ENCODE measurements at regions not wholly inside any gene's neighbourhood (a gene's known extent, or its start where the extent isn't known, plus 50 kb on each side); places are given as distances from the start of the nearest gene placed in this dataset.

GRCh38 chr3:64808061-64808460 lies 120.3 kb upstream of the ADAMTS9 start:
- Histone ChIP-seq H3K9me3 (no peaks in the 10 kb centered on the region), H3K27ac (replicated peaks in 1 of 4) (no peak overlapping the region), H3K27me3 (no peaks in the 10 kb centered on the region), H3K36me3 (peaks cover 0 to 28% (median 0%) of the 10 kb centered on the region in 4 donors), H3K4me3 (no peak overlapping the region), H3K4me1 (peaks cover 0 to 29% (median 20%) of the 10 kb centered on the region in 4 donors)
- no peak for TF ChIP-seq EP300 (IDR thresholded peaks at IDR 0.05)
- TF ChIP-seq POLR2A (IDR thresholded peaks at IDR 0.05; ENCODE audit: low read depth), result no peak
- no peak for TF ChIP-seq POLR2AphosphoS5 (IDR thresholded peaks at IDR 0.05)
- no peak for TF ChIP-seq CTCF (IDR thresholded peaks at IDR 0.05)
- peak; percentile 77 for DNase-seq (ENCODE audit: extremely low spot score)
- intact Hi-C loops (cut with DNase I), result no loop called here

- Histone ChIP-seq H3K4me3 (no peak overlapping the region), H3K27me3 (no peaks in the 10 kb centered on the region), H3K36me3 (peaks cover 0 to 32% (median 0%) of the 10 kb centered on the region in 4 donors), H3K27ac (replicated peaks in 1 of 4) (peak overlapping the region in 1 of 4 donors; percentile 57), H3K4me1 (peaks cover 0 to 28% (median 20%) of the 10 kb centered on the region in 4 donors), H3K9me3 (no peaks in the 10 kb centered on the region)
- WGBS, result 80% methylated on average over 6 of the region's 6 CpGs
- intact Hi-C loops (cut with DNase I), result no loop called here
- DNase-seq (ENCODE audit: extremely low spot score), result no peak
- TF ChIP-seq POLR2AphosphoS5 (IDR thresholded peaks at IDR 0.05) (no peak), POLR2A (IDR thresholded peaks at IDR 0.05; ENCODE audit: low read depth) (no peak), CTCF (IDR thresholded peaks at IDR 0.05) (no peak), EP300 (IDR thresholded peaks at IDR 0.05) (no peak)
Measured at GRCh38 chr3:64806668-64807605, 119.1 kb upstream of the ADAMTS9 start.

DNA sequence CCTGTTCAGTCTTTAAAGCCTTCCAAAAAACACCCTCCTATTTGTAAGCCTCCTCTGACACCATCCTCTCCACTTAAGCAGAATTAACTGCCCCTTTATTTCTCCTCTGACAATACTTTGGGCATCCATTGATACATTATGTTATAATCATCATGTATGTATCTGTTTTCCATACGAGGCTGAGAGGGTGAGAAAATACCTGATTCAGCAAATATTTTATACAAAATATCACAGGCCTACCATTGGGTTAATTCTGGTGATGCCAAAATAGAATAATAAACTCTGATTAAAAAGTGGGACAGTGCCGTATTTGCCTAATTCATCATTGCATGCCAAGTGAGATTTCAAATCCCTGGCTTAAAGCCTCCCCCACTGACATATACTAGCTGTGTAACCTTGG lies 118.2 kb upstream of the ADAMTS9 start:
- peaks cover 0 to 28% (median 20%) of the 10 kb centered on the region in 4 donors for H3K4me1 ChIP-seq
- no peaks in the 10 kb centered on the region for H3K9me3 ChIP-seq
- no peak overlapping the region for H3K4me3 ChIP-seq
- WGBS, result 58% methylated on average over 2 of the region's 2 CpGs
- TF ChIP-seq EP300 (IDR thresholded peaks at IDR 0.05) (no peak), POLR2A (IDR thresholded peaks at IDR 0.05; ENCODE audit: low read depth) (no peak), CTCF (IDR thresholded peaks at IDR 0.05) (no peak), POLR2AphosphoS5 (IDR thresholded peaks at IDR 0.05) (no peak)
- H3K36me3 ChIP-seq, result peaks cover 0 to 38% (median 0%) of the 10 kb centered on the region in 4 donors
- no peak for DNase-seq (ENCODE audit: extremely low spot score)
- intact Hi-C loops (cut with DNase I), result no loop called here
- no peaks in the 10 kb centered on the region for H3K27me3 ChIP-seq
- H3K27ac ChIP-seq (replicated peaks in 1 of 4), result peak overlapping the region in 1 of 4 donors; percentile 57

- Histone ChIP-seq H3K27ac (replicated peaks in 1 of 4) (peak overlapping the region in 1 of 4 donors; percentile 57), H3K4me3 (no peak overlapping the region), H3K4me1 (peaks cover 0 to 28% (median 20%) of the 10 kb centered on the region in 4 donors), H3K27me3 (no peaks in the 10 kb centered on the region), H3K36me3 (peaks cover 0 to 40% (median 0%) of the 10 kb centered on the region in 4 donors), H3K9me3 (no peaks in the 10 kb centered on the region)
- 67% methylated on average over 2 of the region's 2 CpGs for WGBS
- no peak for DNase-seq (ENCODE audit: extremely low spot score)
- intact Hi-C loops (cut with DNase I), result no loop called here
- no peak for TF ChIP-seq POLR2AphosphoS5 (IDR thresholded peaks at IDR 0.05)
- no peak for TF ChIP-seq POLR2A (IDR thresholded peaks at IDR 0.05; ENCODE audit: low read depth)
- TF ChIP-seq EP300 (IDR thresholded peaks at IDR 0.05), result no peak
Measured at GRCh38 chr3:64805248-64805647, 117.4 kb upstream of the ADAMTS9 start.

DNA sequence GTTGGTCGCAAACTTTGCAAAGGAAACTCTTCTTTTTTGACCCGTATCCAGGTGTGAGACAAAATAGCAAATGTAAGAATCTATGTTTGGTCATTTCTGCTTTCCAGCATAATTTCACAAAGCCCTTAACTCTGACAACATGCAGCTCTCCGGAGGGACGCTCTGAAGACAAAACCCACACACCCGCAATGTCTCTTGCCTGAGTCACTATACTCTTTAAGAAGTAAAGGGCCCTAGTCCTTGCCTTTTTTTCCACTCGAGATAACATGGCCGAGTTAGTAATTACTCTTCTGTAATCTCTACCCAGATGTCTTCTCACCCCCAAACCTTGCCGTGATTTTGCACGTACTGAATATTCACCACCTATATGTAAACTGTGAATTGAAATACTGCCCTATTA lies 115.7 kb upstream of the ADAMTS9 start:
- DNase-seq (ENCODE audit: extremely low spot score), result no peak
- no peak overlapping the region for H3K27ac ChIP-seq (replicated peaks in 1 of 4)
- intact Hi-C loops (cut with DNase I), result no loop called here
- WGBS, result 92% methylated on average over 9 of the region's 9 CpGs
- no peak for TF ChIP-seq EP300 (IDR thresholded peaks at IDR 0.05)
- TF ChIP-seq POLR2AphosphoS5 (IDR thresholded peaks at IDR 0.05), result no peak
- TF ChIP-seq POLR2A (IDR thresholded peaks at IDR 0.05; ENCODE audit: low read depth), result no peak
- no peak for TF ChIP-seq CTCF (IDR thresholded peaks at IDR 0.05)
- no peak overlapping the region for H3K4me3 ChIP-seq
- H3K36me3 ChIP-seq, result peaks cover 0 to 40% (median 3%) of the 10 kb centered on the region in 4 donors
- H3K27me3 ChIP-seq, result no peaks in the 10 kb centered on the region
- H3K4me1 ChIP-seq, result peaks cover 0 to 31% (median 23%) of the 10 kb centered on the region in 4 donors
- no peaks in the 10 kb centered on the region for H3K9me3 ChIP-seq
